ENCODE measurements at regions not wholly inside any gene's neighbourhood (a gene's known extent, or its start where the extent isn't known, plus 50 kb on each side); places are given as distances from the start of the nearest gene placed in this dataset.
"Not testable (repeated sequence)": the region's sequence is repeated elsewhere in the genome, so short reads cannot be mapped to it uniquely, and the experiment has no call there.

DNA sequence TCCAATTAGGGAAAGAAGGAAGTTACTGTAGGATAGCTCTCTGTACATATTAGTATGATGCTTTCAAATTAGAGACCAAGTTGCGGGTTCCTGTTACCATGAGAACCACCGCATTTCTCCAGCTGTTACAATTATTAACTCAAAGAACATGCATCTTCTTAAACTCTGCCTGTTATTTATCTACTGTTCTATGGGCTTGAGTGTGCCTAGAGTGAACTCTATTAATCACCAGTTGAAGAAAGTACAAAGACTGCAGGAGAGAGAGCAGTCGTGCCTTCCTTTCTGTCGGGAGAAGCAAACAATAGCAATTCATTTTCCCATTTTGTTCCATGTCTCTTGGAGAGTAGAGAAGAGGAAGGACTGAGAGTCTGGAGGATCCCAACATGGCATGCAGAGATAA lies 1071.2 kb downstream of the TYW1 start:
- Histone ChIP-seq H3K27me3 (replicated peaks) (no peaks in the 10 kb centered on the region), H3K36me3 (replicated peaks) (no peaks in the 10 kb centered on the region), H3K27ac (no peak overlapping the region), H3K4me3 (ENCODE audit: low read depth, low read length) (no peak overlapping the region)
- no peak for TF ChIP-seq CTCF (IDR thresholded peaks at IDR 0.05; ENCODE audit: low read depth, low read length, missing control alignments)
- in situ Hi-C loops (cut with HindIII; ENCODE audit: low pct_ligation_motif_present, low sequenced_read_pairs), result no loop called here
- no peak for DNase-seq

DNA sequence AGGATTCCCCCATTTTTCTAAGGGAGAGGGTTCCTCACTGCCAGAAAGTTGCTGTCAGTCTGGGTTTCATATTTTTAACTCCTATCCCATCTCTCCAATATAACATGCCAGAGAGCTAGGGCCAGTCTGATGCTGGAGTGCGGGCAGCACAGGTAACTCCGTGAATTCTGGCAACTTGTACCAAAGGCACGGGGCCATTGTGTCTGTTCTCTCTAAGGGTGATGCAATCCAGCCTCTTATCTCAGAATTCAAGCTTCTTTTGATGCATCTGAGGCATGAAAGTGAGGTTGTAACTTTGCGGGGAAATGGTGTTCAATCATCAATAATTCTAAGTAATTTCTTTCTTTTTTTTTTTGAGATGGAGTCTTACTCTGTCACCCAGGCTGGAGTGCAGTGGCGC lies 1074.4 kb downstream of the TYW1 start:
- Histone ChIP-seq H3K27me3 (replicated peaks) (no peaks in the 10 kb centered on the region), H3K36me3 (replicated peaks) (no peaks in the 10 kb centered on the region), H3K4me3 (ENCODE audit: low read depth, low read length) (no peak overlapping the region), H3K27ac (no peak overlapping the region)
- no peak for DNase-seq
- in situ Hi-C loops (cut with HindIII; ENCODE audit: low pct_ligation_motif_present, low sequenced_read_pairs), result no loop called here
- TF ChIP-seq CTCF (IDR thresholded peaks at IDR 0.05; ENCODE audit: low read depth, low read length, missing control alignments), result no peak

DNA sequence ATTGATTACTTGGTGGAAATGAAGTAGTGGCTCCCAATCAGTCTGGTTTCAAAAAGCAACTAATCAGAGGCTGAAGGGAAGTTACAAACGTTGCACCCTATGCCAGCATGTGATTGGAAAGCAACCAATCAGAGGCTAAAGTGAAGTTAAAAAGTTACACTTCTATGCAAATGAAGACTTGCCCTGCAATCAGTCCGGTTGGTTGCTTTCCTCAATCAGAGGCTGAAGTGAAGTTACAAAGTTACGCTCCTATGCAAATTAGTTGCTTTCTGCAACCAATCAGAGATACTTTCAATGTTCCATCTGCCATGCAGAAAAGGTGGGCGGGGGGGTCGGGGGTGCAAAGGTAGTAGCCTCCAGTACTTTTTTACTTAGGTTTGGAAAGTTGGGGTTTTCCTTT lies 1077.1 kb downstream of the TYW1 start:
- H3K27ac ChIP-seq, result no peak overlapping the region
- no peak overlapping the region for H3K4me3 ChIP-seq (ENCODE audit: low read depth, low read length)
- in situ Hi-C loops (cut with HindIII; ENCODE audit: low pct_ligation_motif_present, low sequenced_read_pairs), result no loop called here
- no peaks in the 10 kb centered on the region for H3K36me3 ChIP-seq (replicated peaks)
- no peak for DNase-seq
- no peaks in the 10 kb centered on the region for H3K27me3 ChIP-seq (replicated peaks)
- no peak for TF ChIP-seq CTCF (IDR thresholded peaks at IDR 0.05; ENCODE audit: low read depth, low read length, missing control alignments)

- in situ Hi-C loops (cut with HindIII; ENCODE audit: low pct_ligation_motif_present, low sequenced_read_pairs), result no loop called here
- TF ChIP-seq CTCF (IDR thresholded peaks at IDR 0.05; ENCODE audit: low read depth, low read length, missing control alignments), result no peak
- no peak for DNase-seq
- Histone ChIP-seq H3K27me3 (replicated peaks) (no peaks in the 10 kb centered on the region), H3K27ac (no peak overlapping the region), H3K36me3 (replicated peaks) (no peaks in the 10 kb centered on the region), H3K4me3 (ENCODE audit: low read depth, low read length) (no peak overlapping the region)
Observed at GRCh38 chr7:68074242-68074641, 1077.6 kb downstream of the TYW1 start.

- DNase-seq, result no peak
- no peaks in the 10 kb centered on the region for H3K27me3 ChIP-seq (replicated peaks)
- H3K36me3 ChIP-seq (replicated peaks), result no peaks in the 10 kb centered on the region
- no peak for TF ChIP-seq CTCF (IDR thresholded peaks at IDR 0.05; ENCODE audit: low read depth, low read length, missing control alignments)
- in situ Hi-C loops (cut with HindIII; ENCODE audit: low pct_ligation_motif_present, low sequenced_read_pairs), result no loop called here
- no peak overlapping the region for H3K4me3 ChIP-seq (ENCODE audit: low read depth, low read length)
- H3K27ac ChIP-seq, result no peak overlapping the region
Observed at GRCh38 chr7:68078157-68078710, 1081.6 kb downstream of the TYW1 start.

GRCh38 chr7:68082066-68082960 lies 1085.7 kb downstream of the TYW1 start:
- H3K27me3 ChIP-seq (replicated peaks); DNase-seq; H3K4me3 ChIP-seq (ENCODE audit: low read depth, low read length); H3K36me3 ChIP-seq (replicated peaks); in situ Hi-C loops (cut with HindIII; ENCODE audit: low pct_ligation_motif_present, low sequenced_read_pairs); H3K27ac ChIP-seq: not testable (repeated sequence)

- H3K27me3 ChIP-seq (replicated peaks); DNase-seq; H3K4me3 ChIP-seq (ENCODE audit: low read depth, low read length); in situ Hi-C loops (cut with HindIII; ENCODE audit: low pct_ligation_motif_present, low sequenced_read_pairs); H3K27ac ChIP-seq; H3K36me3 ChIP-seq (replicated peaks): not testable (repeated sequence)
Observed at GRCh38 chr7:68082961-68083657, 1086.5 kb downstream of the TYW1 start.
